Calu3 (cell line): ENCODE measurements at regions not wholly inside any gene's neighbourhood (a gene's known extent, or its start where the extent isn't known, plus 50 kb on each side); places are given as distances from the start of the nearest gene placed in this dataset.

Source experiments
- BruUV-seq: library from RNA; stranded (reverse); fragments of 400-500 nt; replicated peaks from 2 replicates; lab custom pipeline; 2021; lab: Mats Ljungman, UMichigan
- CTCF ChIA-PET: fragments of 300-600 bp; sonication (Branson Sonifier 250); formaldehyde crosslinking; loops from one replicate; lab custom pipeline; 2022; ENCODE audit warnings: antibody characterized with exemption; lab: Charles Lee
- DNase-seq: peaks from one replicate; pipeline ENCODE4 v3.0.0; 2022
- H3K27ac Mint-ChIP-seq: one replicate; pipeline ENCODE4 v1.8.0; 2022; ENCODE audit warnings: mixed read lengths; ENCODE audit not compliant: unreplicated experiment
- H3K27me3 Mint-ChIP-seq: one replicate; pipeline ENCODE4 v1.8.0; 2022; ENCODE audit warnings: mixed read lengths; ENCODE audit not compliant: unreplicated experiment
- H3K36me3 Mint-ChIP-seq: one replicate; pipeline ENCODE4 v1.8.0; 2022; ENCODE audit warnings: mild to moderate bottlenecking, moderate library complexity, mixed read lengths; ENCODE audit not compliant: insufficient read depth, unreplicated experiment
- H3K4me1 Mint-ChIP-seq: one replicate; pipeline ENCODE4 v1.8.0; 2022; ENCODE audit warnings: mild to moderate bottlenecking, low read depth, mixed read lengths; ENCODE audit not compliant: unreplicated experiment
- H3K4me3 Mint-ChIP-seq: one replicate; pipeline ENCODE4 v1.8.0; 2022; ENCODE audit warnings: mild to moderate bottlenecking, low read depth, moderate library complexity, mixed read lengths; ENCODE audit not compliant: unreplicated experiment
- H3K9me3 Mint-ChIP-seq: one replicate; pipeline ENCODE4 v1.8.0; 2022; ENCODE audit warnings: low read depth, mixed read lengths; ENCODE audit not compliant: unreplicated experiment
- intact Hi-C: fragments of 100-400 bp; cut with micrococcal nuclease; formaldehyde crosslinking; loops from one replicate; pipeline ENCODE4 v1.10.0; 2022; ENCODE audit not compliant: unreplicated experiment
- TF ChIP-seq, protein P1 (sequence below): fragments of 200-600 bp; IDR thresholded peaks from one replicate; pipeline ENCODE4 v1.8.0; 2022; ENCODE audit warnings: antibody characterized with exemption; ENCODE audit not compliant: unreplicated experiment

DNA sequence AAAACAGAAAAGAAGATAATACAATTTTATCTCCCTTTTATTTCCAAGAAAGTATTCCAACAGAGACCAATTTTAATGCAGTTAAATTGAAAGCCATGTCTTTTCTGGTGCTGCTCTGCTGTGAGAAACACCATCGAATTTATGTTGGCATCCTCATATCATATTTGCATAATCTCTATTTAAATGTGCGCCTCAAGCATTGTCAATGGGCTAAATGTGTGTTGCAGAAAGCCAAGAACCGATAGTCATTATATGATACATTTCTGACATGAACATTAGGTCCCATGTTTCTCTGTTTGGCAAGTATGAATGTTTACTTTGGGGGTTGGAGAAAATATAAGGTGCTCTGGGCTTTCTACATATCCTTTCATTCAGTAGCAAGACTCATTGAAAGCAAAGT, 1023.5 kb upstream of the CELF2 start:
- intact Hi-C loops: no loop called here
- TF ChIP-seq, protein P1, sequence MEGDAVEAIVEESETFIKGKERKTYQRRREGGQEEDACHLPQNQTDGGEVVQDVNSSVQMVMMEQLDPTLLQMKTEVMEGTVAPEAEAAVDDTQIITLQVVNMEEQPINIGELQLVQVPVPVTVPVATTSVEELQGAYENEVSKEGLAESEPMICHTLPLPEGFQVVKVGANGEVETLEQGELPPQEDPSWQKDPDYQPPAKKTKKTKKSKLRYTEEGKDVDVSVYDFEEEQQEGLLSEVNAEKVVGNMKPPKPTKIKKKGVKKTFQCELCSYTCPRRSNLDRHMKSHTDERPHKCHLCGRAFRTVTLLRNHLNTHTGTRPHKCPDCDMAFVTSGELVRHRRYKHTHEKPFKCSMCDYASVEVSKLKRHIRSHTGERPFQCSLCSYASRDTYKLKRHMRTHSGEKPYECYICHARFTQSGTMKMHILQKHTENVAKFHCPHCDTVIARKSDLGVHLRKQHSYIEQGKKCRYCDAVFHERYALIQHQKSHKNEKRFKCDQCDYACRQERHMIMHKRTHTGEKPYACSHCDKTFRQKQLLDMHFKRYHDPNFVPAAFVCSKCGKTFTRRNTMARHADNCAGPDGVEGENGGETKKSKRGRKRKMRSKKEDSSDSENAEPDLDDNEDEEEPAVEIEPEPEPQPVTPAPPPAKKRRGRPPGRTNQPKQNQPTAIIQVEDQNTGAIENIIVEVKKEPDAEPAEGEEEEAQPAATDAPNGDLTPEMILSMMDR: no peak
- BruUV-seq: no TSS peak
- DNase-seq: no peak
- CTCF ChIA-PET: no interaction called here
- Mint-ChIP-seq H3K9me3 (peaks cover 8% of the 10 kb centered on the region), H3K4me1 (no peaks in the 10 kb centered on the region), H3K27me3 (no peaks in the 10 kb centered on the region), H3K36me3 (no peaks in the 10 kb centered on the region), H3K27ac (no peak overlapping the region), H3K4me3 (no peak overlapping the region)

DNA sequence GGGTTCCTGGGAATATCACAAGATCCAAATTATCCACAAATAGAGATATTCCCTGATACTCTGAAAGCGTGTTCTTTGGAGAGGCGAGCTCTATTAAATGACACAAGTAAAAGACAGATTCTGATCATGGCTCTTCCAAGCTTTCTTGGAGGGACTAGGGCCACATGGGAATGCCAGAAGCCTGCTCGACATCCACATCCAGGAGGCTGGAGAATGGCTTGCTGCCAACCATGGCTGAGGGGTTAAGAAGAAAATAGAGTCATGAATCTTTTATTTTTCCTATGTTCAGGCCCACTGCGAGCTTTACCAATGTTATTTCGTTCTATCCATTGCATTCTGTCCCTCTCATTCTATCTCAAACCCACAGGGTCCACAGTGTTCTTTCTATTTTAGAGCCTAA, 1018.0 kb upstream of the CELF2 start:
- CTCF ChIA-PET: interaction anchor here (0.6 to 1.1 kb wide), 2 partner anchors 37 to 588 kb away, joined by 3 to 4 read pairs; no protein-coding TSS in a partner anchor
- no TSS peak for BruUV-seq
- Mint-ChIP-seq H3K4me3 (no peak overlapping the region), H3K4me1 (no peaks in the 10 kb centered on the region), H3K27me3 (no peaks in the 10 kb centered on the region), H3K27ac (no peak overlapping the region), H3K9me3 (peaks cover 10% of the 10 kb centered on the region), H3K36me3 (no peaks in the 10 kb centered on the region)
- no peak for DNase-seq
- TF ChIP-seq, protein P1: no peak
- intact Hi-C loops: no loop called here

- TF ChIP-seq, protein P1: no peak
- Mint-ChIP-seq H3K27ac (no peak overlapping the region), H3K4me1 (no peaks in the 10 kb centered on the region), H3K9me3 (peaks cover 12% of the 10 kb centered on the region), H3K4me3 (no peak overlapping the region), H3K36me3 (no peaks in the 10 kb centered on the region), H3K27me3 (no peaks in the 10 kb centered on the region)
- DNase-seq: no peak
- CTCF ChIA-PET: no interaction called here
- intact Hi-C loops: no loop called here
- no TSS peak for BruUV-seq
Observed at GRCh38 chr10:10007957-10008356, 1009.7 kb upstream of the CELF2 start.

GRCh38 chr10:10010397-10010796, 1007.3 kb upstream of the CELF2 start:
- no peak overlapping the region for H3K27ac Mint-ChIP-seq
- BruUV-seq: no TSS peak
- CTCF ChIA-PET: no interaction called here

More at GRCh38 chr10:10010397-10010796, 1007.3 kb upstream of the CELF2 start:
- TF ChIP-seq, protein P1: no peak
- intact Hi-C loops: no loop called here
- Mint-ChIP-seq H3K4me1 (no peaks in the 10 kb centered on the region), H3K4me3 (no peak overlapping the region), H3K27me3 (no peaks in the 10 kb centered on the region), H3K36me3 (no peaks in the 10 kb centered on the region), H3K9me3 (peaks cover 12% of the 10 kb centered on the region)
- no peak for DNase-seq
